H9 (cell line): ENCODE measurements at regions not wholly inside any gene's neighbourhood (a gene's known extent, or its start where the extent isn't known, plus 50 kb on each side); places are given as distances from the start of the nearest gene placed in this dataset.

Source experiments
- DNase-seq: peaks from one replicate; pipeline ENCODE4 v3.0.0-alpha.2; 2017
- H2AFZ ChIP-seq: one replicate; pipeline ENCODE4 v1.6.1; 2013; ENCODE audit warnings: mild to moderate bottlenecking, low read length, control low read depth, moderate library complexity
- H2AK5ac ChIP-seq: 2 replicates; pipeline ENCODE4 v1.6.1; 2013; ENCODE audit warnings: low read length, control low read depth, mixed read lengths; ENCODE audit not compliant: insufficient read length
- H2BK120ac ChIP-seq: one replicate; pipeline ENCODE4 v1.6.1; 2013; ENCODE audit warnings: low read depth, mild to moderate bottlenecking, low read length, control low read depth, inconsistent platforms; ENCODE audit not compliant: poor library complexity, severe bottlenecking
- H2BK12ac ChIP-seq: 2 replicates; pipeline ENCODE4 v1.6.1; 2013; ENCODE audit warnings: low read length, control low read depth, mixed read lengths, low read depth; ENCODE audit not compliant: insufficient read length
- H2BK15ac ChIP-seq: 2 replicates; pipeline ENCODE4 v1.6.1; 2013; ENCODE audit warnings: low read depth, low read length, control low read depth
- H2BK20ac ChIP-seq: one replicate; pipeline ENCODE4 v1.6.1; 2013; ENCODE audit warnings: low read depth, mild to moderate bottlenecking, low read length, control low read depth, inconsistent platforms; ENCODE audit not compliant: poor library complexity, severe bottlenecking
- H2BK5ac ChIP-seq: 2 replicates; pipeline ENCODE4 v1.6.1; 2013; ENCODE audit warnings: low read length, control low read depth, mixed read lengths; ENCODE audit not compliant: insufficient read length
- H3K14ac ChIP-seq: 2 replicates; pipeline ENCODE4 v1.6.1; 2013; ENCODE audit warnings: low read length, control low read depth; ENCODE audit not compliant: insufficient read depth
- H3K18ac ChIP-seq: 2 replicates; pipeline ENCODE4 v1.6.1; 2013; ENCODE audit warnings: low read depth, mild to moderate bottlenecking, mixed read lengths, low read length, control low read depth; ENCODE audit not compliant: insufficient read length
- H3K23ac ChIP-seq: 2 replicates; pipeline ENCODE4 v1.6.1; 2013; ENCODE audit warnings: low read length, control low read depth, mixed read lengths, low read depth; ENCODE audit not compliant: insufficient read length
- H3K23me2 ChIP-seq: 2 replicates; pipeline ENCODE4 v1.6.1; 2013; ENCODE audit warnings: low read depth, mild to moderate bottlenecking, mixed read lengths, low read length, control low read depth; ENCODE audit not compliant: insufficient read length, poor library complexity, severe bottlenecking
- H3K27ac ChIP-seq: 2 replicates; pipeline ENCODE4 v1.5.1; 2013; ENCODE audit warnings: low read length, control low read depth, mixed read lengths, low read depth; ENCODE audit not compliant: insufficient read length
- H3K27me3 ChIP-seq: 2 replicates; pipeline ENCODE4 v1.6.1; 2013; ENCODE audit warnings: low read length, control low read depth, inconsistent platforms; ENCODE audit not compliant: insufficient read depth
- H3K4ac ChIP-seq: 2 replicates; pipeline ENCODE4 v1.6.1; 2013; ENCODE audit warnings: low read depth, mild to moderate bottlenecking, control low read depth, inconsistent platforms, low read length, moderate library complexity
- H3K4me1 ChIP-seq: 2 replicates; pipeline ENCODE4 v1.6.1; 2013; ENCODE audit warnings: low read length, control low read depth, inconsistent platforms; ENCODE audit not compliant: insufficient read depth
- H3K4me2 ChIP-seq: 2 replicates; pipeline ENCODE4 v1.6.1; 2013; ENCODE audit warnings: low read length, control low read depth, mixed read lengths; ENCODE audit not compliant: insufficient read length, insufficient read depth
- H3K56ac ChIP-seq: 2 replicates; pipeline ENCODE4 v1.6.1; 2013; ENCODE audit warnings: low read depth, mild to moderate bottlenecking, mixed read lengths, low read length, control low read depth; ENCODE audit not compliant: insufficient read length
- H3K79me1 ChIP-seq: 2 replicates; pipeline ENCODE4 v1.6.1; 2013; ENCODE audit warnings: low read depth, mild to moderate bottlenecking, moderate library complexity, low read length, control low read depth, inconsistent platforms; ENCODE audit not compliant: insufficient read depth, poor library complexity, severe bottlenecking
- H3K79me2 ChIP-seq: 2 replicates; pipeline ENCODE4 v1.6.1; 2013; ENCODE audit warnings: low read length, control low read depth, inconsistent platforms; ENCODE audit not compliant: insufficient read depth
- H3K9ac ChIP-seq: 2 replicates; pipeline ENCODE4 v1.6.1; 2013; ENCODE audit warnings: low read length, control low read depth, mixed read lengths; ENCODE audit not compliant: insufficient read length; ENCODE audit errors: extremely low read depth
- H3K9me3 ChIP-seq: one replicate; pipeline ENCODE4 v1.6.1; 2013; ENCODE audit warnings: low read depth, low read length, inconsistent platforms; ENCODE audit not compliant: control insufficient read depth
- H3T11ph ChIP-seq: one replicate; pipeline ENCODE4 v1.6.1; 2013; ENCODE audit warnings: mild to moderate bottlenecking, low read length, control low read depth, inconsistent platforms
- H4K20me1 ChIP-seq: one replicate; pipeline ENCODE4 v1.6.1; 2013; ENCODE audit not compliant: control insufficient read depth, insufficient read length, insufficient read depth
- H4K5ac ChIP-seq: 2 replicates; pipeline ENCODE4 v1.6.1; 2013; ENCODE audit warnings: low read depth, mild to moderate bottlenecking, mixed read lengths, low read length, control low read depth; ENCODE audit not compliant: insufficient read length
- H4K8ac ChIP-seq: replicated peaks from 2 replicates; pipeline ENCODE4 v1.6.1; 2013; ENCODE audit warnings: low read length, control low read depth, mixed read lengths, low read depth; ENCODE audit not compliant: insufficient read length
- H4K91ac ChIP-seq: 2 replicates; pipeline ENCODE4 v1.6.1; 2013; ENCODE audit warnings: low read depth, mild to moderate bottlenecking, moderate library complexity, mixed read lengths, low read length, control low read depth; ENCODE audit not compliant: insufficient read length
- H3K27ac Mint-ChIP-seq, 3 experiments: 2 replicates in 2 of 3; 3 replicates in 1 of 3; pipeline ENCODE4 v1.8.0; 2020 to 2021; ENCODE audit warnings: mixed read lengths in 3 of 3, mild to moderate bottlenecking in 1 of 3, moderate library complexity in 1 of 3
- H3K27me3 Mint-ChIP-seq: 2 replicates; pipeline ENCODE4 v1.8.0; 2021; ENCODE audit warnings: low read depth, mild to moderate bottlenecking, moderate library complexity, mixed read lengths
- H3K36me3 Mint-ChIP-seq, 3 experiments: 2 replicates in 2 of 3; 3 replicates in 1 of 3; pipeline ENCODE4 v1.8.0; 2020 to 2021; ENCODE audit warnings: low read depth in 3 of 3, mixed read lengths in 3 of 3; ENCODE audit not compliant: insufficient read depth in 1 of 3
- H3K4me1 Mint-ChIP-seq, 2 experiments: 2 replicates each; pipeline ENCODE4 v1.8.0; 2020; ENCODE audit warnings: mixed read lengths in 2 of 2
- H3K4me3 Mint-ChIP-seq, 2 experiments: 2 replicates in 1 of 2; 3 replicates in 1 of 2; pipeline ENCODE4 v1.8.0; 2020 to 2021; ENCODE audit warnings: mild to moderate bottlenecking in 2 of 2, mixed read lengths in 2 of 2, moderate library complexity in 1 of 2
- H3K9me3 Mint-ChIP-seq, 2 experiments: 2 replicates in 1 of 2; 3 replicates in 1 of 2; pipeline ENCODE4 v1.8.0; 2020; ENCODE audit warnings: mild to moderate bottlenecking in 2 of 2, mixed read lengths in 2 of 2, moderate library complexity in 1 of 2
- CTCF ChIP-seq: fragments of 200-600 bp; sonication (generic); conservative IDR thresholded peaks from 3 replicates; pipeline ENCODE4 v1.8.0; 2021; ENCODE audit warnings: antibody characterized with exemption, mild to moderate bottlenecking
- WGBS: extraction: QIAGEN DNeasy Blood & Tissue Kit; methylation state at CpG from one replicate; pipeline ENCODE4 v1.1.7; 2013; ENCODE audit warnings: missing lambda C conversion rate, low lambda C conversion rate, mixed read lengths; ENCODE audit not compliant: insufficient read length; ENCODE audit errors: extremely low coverage; 5-methylcytosine and 5-hydroxymethylcytosine counted together

- Histone ChIP-seq H4K8ac (no peak overlapping the region), H3K14ac (no peak overlapping the region), H2BK120ac (no peak overlapping the region), H3K79me1 (no peaks in the 10 kb centered on the region), H3K4me1 (no peaks in the 10 kb centered on the region), H2BK5ac (no peak overlapping the region), H3K9me3 (no peaks in the 10 kb centered on the region), H3K23me2 (no peaks in the 10 kb centered on the region), H3K27ac (no peak overlapping the region), H3K4ac (no peak overlapping the region), H4K5ac (no peak overlapping the region), H3K79me2 (no peaks in the 10 kb centered on the region), H3T11ph (no peak overlapping the region), H2BK12ac (no peak overlapping the region), H3K18ac (no peak overlapping the region), H2AK5ac (no peak overlapping the region), H3K4me2 (no peak overlapping the region), H2BK15ac (no peak overlapping the region), H3K27me3 (no peaks in the 10 kb centered on the region), H3K56ac (no peak overlapping the region), H2AFZ (no peak overlapping the region), H3K23ac (no peak overlapping the region), H4K20me1 (no peaks in the 10 kb centered on the region), H3K9ac (no peak overlapping the region), H2BK20ac (no peak overlapping the region), H4K91ac (no peak overlapping the region)
- H3K27ac Mint-ChIP-seq, result no peak overlapping the region
- H3K9me3 Mint-ChIP-seq, result no peaks in the 10 kb centered on the region
- no peaks in the 10 kb centered on the region for H3K4me1 Mint-ChIP-seq
- no peaks in the 10 kb centered on the region for H3K27me3 Mint-ChIP-seq
- no peaks in the 10 kb centered on the region for H3K36me3 Mint-ChIP-seq
- DNase-seq, result no peak
- no peak overlapping the region for H3K4me3 Mint-ChIP-seq
- no CpG with 5 or more reads among the region's 2 CpGs for whole genome bisulfite sequencing
- TF ChIP-seq CTCF, result no peak
These were observed 318.8 kb upstream of the RASGEF1B start for GRCh38 chr4:81790477-81790876.
